Spleen (tissue), 7 donors: ENCODE measurements at regions not wholly inside any gene's neighbourhood (a gene's known extent, or its start where the extent isn't known, plus 50 kb on each side); places are given as distances from the start of the nearest gene placed in this dataset.

Experiments
- CTCF ChIP-seq, 11 experiments: fragments of 200-600 bp in 7 of 11; fragments of 450-650 bp in 4 of 11; sonication (generic) in 4 of 11; IDR thresholded peaks in 8 of 11; conservative IDR thresholded peaks in 3 of 11; 1 replicate in 7 of 11; 2 replicates in 4 of 11; pipeline versions ENCODE4 v1.4.0 to v1.8.0; 2016 to 2021; ENCODE audit warnings: antibody characterized with exemption in 11 of 11, inconsistent platforms in 4 of 11, mild to moderate bottlenecking in 1 of 11
- POLR2A ChIP-seq, 3 donors: fragments of 450-650 bp; IDR thresholded peaks; one replicate each; pipeline ENCODE4 v1.5.1; 2017; ENCODE audit warnings: antibody characterized with exemption in 3 of 3, mild to moderate bottlenecking in 1 of 3
- donor health status: DM: no; HTN: no; CAD: no; lungs with moderate emphysema.
- donor health status: DM: no; HTN: no; CAD: no.
- donor health status: DM: no; HTN: no; CAD: no.

- TF ChIP-seq CTCF (IDR thresholded peaks at IDR 0.05 in 8 of 11, conservative IDR thresholded peaks at IDR 0.05 in 3 of 11) (no peak), POLR2A (IDR thresholded peaks at IDR 0.05) (no peak)
Observed at GRCh38 chr1:219461981-219462400, 150.9 kb downstream of the ZC3H11B start.
